Uterus (tissue), 2 donors: ENCODE measurements at regions not wholly inside any gene's neighbourhood (a gene's known extent, or its start where the extent isn't known, plus 50 kb on each side); places are given as distances from the start of the nearest gene placed in this dataset.

Source experiments
- CTCF ChIP-seq, 4 experiments: fragments of 200-600 bp in 2 of 4; fragments of 450-650 bp in 2 of 4; sonication (generic) in 2 of 4; IDR thresholded peaks; one replicate each; pipeline ENCODE4 v1.5.1; 2016 to 2019; ENCODE audit warnings: antibody characterized with exemption in 4 of 4, mild to moderate bottlenecking in 2 of 4, moderate library complexity in 1 of 4
- POLR2A ChIP-seq, 2 donors: fragments of 450-650 bp; IDR thresholded peaks; one replicate each; pipeline ENCODE4 v1.6.1; 2016; ENCODE audit warnings: antibody characterized with exemption in 2 of 2, mild to moderate bottlenecking in 1 of 2, moderate library complexity in 1 of 2

GRCh38 chr7:53415816-53416215, 380.4 kb downstream of the POM121L12 start:
- TF ChIP-seq CTCF (IDR thresholded peaks at IDR 0.05) (no peak), POLR2A (IDR thresholded peaks at IDR 0.05) (no peak)
